Kidney (tissue), 13 donors: ENCODE measurements at regions not wholly inside any gene's neighbourhood (a gene's known extent, or its start where the extent isn't known, plus 50 kb on each side); places are given as distances from the start of the nearest gene placed in this dataset.

Experiments used
- DNase-seq, 5 donors: peaks; one replicate each; pipeline ENCODE4 v3.0.0-alpha.2; 2013 to 2020
- FAIRE-seq: peaks from 2 replicates; lab custom pipeline; 2012; peaks lifted over from hg19 to GRCh38; lab: Jason Lieb, UNC
- H3K27ac ChIP-seq, 2 donors: one replicate each; pipeline ENCODE4 v1.7.0; 2013; ENCODE audit warnings: low read depth in 2 of 2, low read length in 2 of 2, inconsistent platforms in 1 of 2
- H3K27me3 ChIP-seq: one replicate; pipeline ENCODE4 v1.7.1; 2013; ENCODE audit warnings: low read length, inconsistent platforms; ENCODE audit not compliant: control insufficient read depth, insufficient read depth
- H3K36me3 ChIP-seq, 3 donors: one replicate each; pipeline versions ENCODE4 v1.7.0 to v1.7.1; 2013; ENCODE audit warnings: low read length in 3 of 3, control low read depth in 1 of 3, inconsistent platforms in 1 of 3; ENCODE audit not compliant: insufficient read depth in 3 of 3, control insufficient read depth in 2 of 3
- H3K4me1 ChIP-seq, 3 donors: one replicate each; pipeline versions ENCODE4 v1.7.0 to v1.7.1; 2013; ENCODE audit warnings: low read length in 3 of 3, inconsistent platforms in 1 of 3, low read depth in 1 of 3; ENCODE audit not compliant: control insufficient read depth in 2 of 3, insufficient read depth in 2 of 3
- H3K4me3 ChIP-seq, 3 donors: one replicate each; pipeline versions ENCODE4 v1.7.0 to v1.8.1; 2013; ENCODE audit warnings: low read length in 3 of 3, control low read depth in 1 of 3, inconsistent platforms in 1 of 3
- H3K9ac ChIP-seq, 3 donors: one replicate each; pipeline versions ENCODE4 v1.7.0 to v1.7.1; 2013; ENCODE audit warnings: low read length in 3 of 3, control low read depth in 1 of 3, inconsistent platforms in 1 of 3
- H3K9me3 ChIP-seq, 3 donors: one replicate each; pipeline versions ENCODE4 v1.7.0 to v1.7.1; 2013; ENCODE audit warnings: low read length in 3 of 3, control low read depth in 1 of 3, inconsistent platforms in 1 of 3; ENCODE audit not compliant: control insufficient read depth in 2 of 3, insufficient read depth in 1 of 3
- CTCF ChIP-seq: IDR thresholded peaks from 3 replicates; pipeline ENCODE4 v1.5.1; 2012; ENCODE audit warnings: mild to moderate bottlenecking, moderate library complexity, borderline replicate concordance; ENCODE audit not compliant: insufficient read depth; ENCODE audit errors: extremely low read depth
- intact Hi-C: fragments of 100-400 bp; cut with DNase I; formaldehyde crosslinking; loops from one replicate; pipeline ENCODE4 v1.11.1; 2022
- donor health status: control.
- donor health status: control.
- donor health status: control.
- donor health status: control.
- donor health status: control.
- donor health status: DM: yes; HTN: yes; CAD: no.
- donor health status: Normal renal cell carcinoma (clear cell type).

GRCh38 chr5:115389034-115389798 lies 92.8 kb upstream of the CCDC112 start:
- H3K36me3 ChIP-seq: no peaks in the 10 kb centered on the region
- FAIRE-seq (no peak), DNase-seq (no peak)
- no peak overlapping the region for H3K4me3 ChIP-seq
- TF ChIP-seq CTCF: no peak
- no peak overlapping the region for H3K27ac ChIP-seq
- no peak overlapping the region for H3K9ac ChIP-seq
- H3K9me3 ChIP-seq: no peaks in the 10 kb centered on the region
- no peaks in the 10 kb centered on the region for H3K27me3 ChIP-seq
- no peaks in the 10 kb centered on the region for H3K4me1 ChIP-seq
- intact Hi-C loops: no loop called here

GRCh38 chr5:115388240-115388639 lies 91.8 kb upstream of the CCDC112 start:
- TF ChIP-seq CTCF: no peak
- intact Hi-C loops: no loop called here
- Histone ChIP-seq H3K4me1 (no peaks in the 10 kb centered on the region), H3K27me3 (no peaks in the 10 kb centered on the region), H3K9me3 (no peaks in the 10 kb centered on the region), H3K27ac (no peak overlapping the region), H3K4me3 (no peak overlapping the region), H3K9ac (no peak overlapping the region), H3K36me3 (no peaks in the 10 kb centered on the region)
- FAIRE-seq (no peak), DNase-seq (no peak)

GRCh38 chr5:115387816-115388215 lies 91.4 kb upstream of the CCDC112 start:
- no peaks in the 10 kb centered on the region for H3K9me3 ChIP-seq
- H3K27me3 ChIP-seq: no peaks in the 10 kb centered on the region
- H3K9ac ChIP-seq: no peak overlapping the region
- no peak overlapping the region for H3K4me3 ChIP-seq
- TF ChIP-seq CTCF: no peak
- intact Hi-C loops: no loop called here
- DNase-seq (no peak), FAIRE-seq (no peak)
- H3K4me1 ChIP-seq: no peaks in the 10 kb centered on the region
- no peak overlapping the region for H3K27ac ChIP-seq
- H3K36me3 ChIP-seq: no peaks in the 10 kb centered on the region
